Gastroesophageal sphincter (tissue), 3 donors: ENCODE measurements at regions not wholly inside any gene's neighbourhood (a gene's known extent, or its start where the extent isn't known, plus 50 kb on each side); places are given as distances from the start of the nearest gene placed in this dataset.

Experiments used
- EP300 ChIP-seq: sonication (generic); formaldehyde crosslinking; IDR thresholded peaks from one replicate; pipeline ENCODE4 v1.6.1; 2017; ENCODE audit warnings: antibody characterized with exemption, mild to moderate bottlenecking
- POLR2A ChIP-seq, 2 donors: fragments of 450-650 bp; IDR thresholded peaks; one replicate each; pipeline ENCODE4 v1.6.1; 2017; ENCODE audit warnings: antibody characterized with exemption in 2 of 2, mild to moderate bottlenecking in 2 of 2, moderate library complexity in 1 of 2
- POLR2AphosphoS5 ChIP-seq: sonication (generic); formaldehyde crosslinking; IDR thresholded peaks from one replicate; pipeline ENCODE4 v1.6.1; 2017; ENCODE audit warnings: antibody characterized with exemption
- TF ChIP-seq, protein P1 (sequence below), 4 experiments: fragments of 200-600 bp in 2 of 4; fragments of 450-650 bp in 2 of 4; sonication (generic) in 1 of 4; IDR thresholded peaks; one replicate each; pipeline ENCODE4 v1.5.1; 2017 to 2019; ENCODE audit warnings: antibody characterized with exemption in 4 of 4, mild to moderate bottlenecking in 2 of 4, moderate library complexity in 2 of 4

DNA sequence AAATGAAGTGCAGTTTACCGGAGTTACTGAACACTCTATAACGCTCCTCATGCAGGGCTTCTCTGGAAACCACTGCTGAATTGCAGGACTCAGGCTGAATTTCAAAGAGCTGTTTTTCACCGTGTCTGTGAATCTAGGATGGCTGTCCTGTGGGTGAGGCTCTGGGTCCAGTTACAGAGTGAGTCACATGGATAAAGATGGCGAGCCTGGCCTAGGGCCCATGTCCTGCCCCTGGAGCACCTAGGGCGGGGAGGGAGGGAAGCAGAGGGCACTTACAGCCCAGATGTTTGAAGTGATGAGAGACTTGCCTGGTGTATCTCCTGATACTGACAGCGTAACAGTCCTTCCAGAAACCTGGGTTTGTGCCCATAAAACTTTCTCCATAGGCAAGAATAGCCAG, 583.0 kb downstream of the IRS1 start:
- TF ChIP-seq, protein P1, sequence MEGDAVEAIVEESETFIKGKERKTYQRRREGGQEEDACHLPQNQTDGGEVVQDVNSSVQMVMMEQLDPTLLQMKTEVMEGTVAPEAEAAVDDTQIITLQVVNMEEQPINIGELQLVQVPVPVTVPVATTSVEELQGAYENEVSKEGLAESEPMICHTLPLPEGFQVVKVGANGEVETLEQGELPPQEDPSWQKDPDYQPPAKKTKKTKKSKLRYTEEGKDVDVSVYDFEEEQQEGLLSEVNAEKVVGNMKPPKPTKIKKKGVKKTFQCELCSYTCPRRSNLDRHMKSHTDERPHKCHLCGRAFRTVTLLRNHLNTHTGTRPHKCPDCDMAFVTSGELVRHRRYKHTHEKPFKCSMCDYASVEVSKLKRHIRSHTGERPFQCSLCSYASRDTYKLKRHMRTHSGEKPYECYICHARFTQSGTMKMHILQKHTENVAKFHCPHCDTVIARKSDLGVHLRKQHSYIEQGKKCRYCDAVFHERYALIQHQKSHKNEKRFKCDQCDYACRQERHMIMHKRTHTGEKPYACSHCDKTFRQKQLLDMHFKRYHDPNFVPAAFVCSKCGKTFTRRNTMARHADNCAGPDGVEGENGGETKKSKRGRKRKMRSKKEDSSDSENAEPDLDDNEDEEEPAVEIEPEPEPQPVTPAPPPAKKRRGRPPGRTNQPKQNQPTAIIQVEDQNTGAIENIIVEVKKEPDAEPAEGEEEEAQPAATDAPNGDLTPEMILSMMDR (IDR thresholded peaks at IDR 0.05), result no peak
- TF ChIP-seq POLR2A (IDR thresholded peaks at IDR 0.05) (no peak), EP300 (no peak), POLR2AphosphoS5 (no peak)
